ENCODE measurements at regions not wholly inside any gene's neighbourhood (a gene's known extent, or its start where the extent isn't known, plus 50 kb on each side); places are given as distances from the start of the nearest gene placed in this dataset.
A peak's percentile ranks its signal among the peaks of the same experiment; 100 is the strongest.

DNA sequence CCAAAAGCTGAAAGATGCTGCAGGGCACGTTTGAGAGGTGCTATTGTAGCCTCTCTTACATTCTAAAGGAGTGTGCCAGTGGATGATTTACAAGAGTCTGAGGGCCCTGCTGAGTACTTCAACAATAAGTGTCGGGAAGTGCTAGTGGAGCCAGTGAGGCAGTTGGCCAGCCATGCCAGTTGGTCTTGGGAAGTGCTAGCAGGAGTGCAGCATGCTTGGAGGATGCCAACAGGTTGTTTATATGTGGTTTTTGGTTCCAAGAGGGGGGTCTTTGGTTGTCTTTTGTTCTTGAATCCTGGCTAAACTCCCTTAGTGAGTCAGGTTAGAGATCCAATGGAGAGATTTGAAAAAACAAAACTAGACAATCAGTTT, 335.3 kb downstream of the PABPC4L start:
- no peak for FAIRE-seq

DNA sequence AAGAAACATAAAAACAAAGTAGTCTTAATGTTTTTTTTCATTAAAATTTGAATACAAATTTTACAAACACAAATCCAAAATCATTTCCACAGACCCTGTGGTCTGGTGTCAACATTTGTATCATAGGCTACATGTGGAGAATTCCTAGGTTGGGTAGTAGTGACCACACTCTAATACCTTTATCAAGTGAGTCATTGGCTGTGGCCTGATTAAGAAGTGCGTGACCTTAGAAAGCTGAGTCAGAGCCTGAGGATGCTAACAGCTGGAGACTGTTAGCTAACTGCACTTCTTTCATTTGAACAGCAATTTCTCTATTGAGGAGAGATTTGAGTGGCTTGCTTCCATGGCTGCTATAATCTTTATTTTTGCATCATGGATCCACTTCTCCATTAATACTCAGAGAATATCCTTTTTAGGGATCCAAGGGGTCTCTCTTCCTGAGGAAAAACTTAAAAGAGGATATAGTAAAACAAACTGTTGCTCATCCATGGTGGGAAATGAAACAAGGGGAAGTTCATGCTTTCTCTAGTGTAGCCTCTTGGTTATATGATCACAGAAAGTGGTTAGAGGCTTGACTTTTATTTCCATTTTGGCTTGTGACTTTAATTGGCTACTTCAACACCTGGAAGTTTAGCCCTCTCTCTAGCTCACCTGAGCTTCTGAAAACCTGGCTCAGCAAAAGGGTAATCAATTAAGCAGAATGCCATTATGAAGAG, 335.8 kb downstream of the PABPC4L start:
- FAIRE-seq = peak; percentile 89

DNA sequence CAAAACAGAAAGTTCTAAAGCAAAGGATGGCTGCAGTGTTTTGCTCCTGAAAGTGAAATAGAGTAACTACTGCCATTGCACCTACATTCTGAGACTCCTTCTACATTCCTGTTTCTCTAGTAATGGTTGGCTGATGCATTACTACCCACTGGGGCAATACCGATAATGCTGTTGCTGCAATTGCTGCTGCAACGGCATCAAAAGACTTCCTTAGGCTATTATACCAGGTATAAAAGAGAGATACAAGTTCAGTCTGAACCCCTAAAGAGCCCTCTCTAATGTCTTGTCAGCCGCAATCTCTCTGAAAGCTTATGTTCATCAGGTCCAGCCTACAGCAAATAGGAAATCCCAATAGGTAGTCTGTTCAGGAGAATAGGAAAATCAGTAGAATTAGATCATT, 338.4 kb downstream of the PABPC4L start:
- no peak for FAIRE-seq

DNA sequence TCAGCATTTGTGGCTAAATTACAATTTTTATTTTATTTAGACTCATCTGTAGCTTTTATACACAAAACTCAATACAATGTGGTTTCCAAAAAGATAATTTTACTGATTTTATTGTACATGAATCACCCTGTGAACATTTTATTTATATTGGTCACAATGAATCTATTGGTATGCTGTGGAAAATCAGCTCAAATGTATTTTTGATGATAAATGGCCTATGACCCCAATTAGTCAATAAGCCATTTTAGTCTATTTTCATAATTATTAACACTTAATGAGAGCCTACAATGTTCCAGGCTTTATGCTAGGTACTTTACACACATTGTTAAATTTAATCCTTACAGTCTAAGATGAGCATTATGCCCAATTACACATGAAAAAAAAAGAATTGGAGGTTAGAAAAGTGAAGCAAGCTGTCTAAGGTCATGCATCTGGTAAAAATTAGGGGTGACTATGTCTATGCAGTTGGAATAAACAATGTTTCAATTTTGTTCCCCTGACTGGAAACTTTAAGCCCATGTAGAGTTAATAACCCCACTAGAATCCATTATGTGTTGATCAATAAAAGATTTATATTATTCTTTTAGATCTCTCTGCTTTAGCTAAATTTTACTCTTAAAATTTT, 344.7 kb downstream of the PABPC4L start:
- no peak for FAIRE-seq

DNA sequence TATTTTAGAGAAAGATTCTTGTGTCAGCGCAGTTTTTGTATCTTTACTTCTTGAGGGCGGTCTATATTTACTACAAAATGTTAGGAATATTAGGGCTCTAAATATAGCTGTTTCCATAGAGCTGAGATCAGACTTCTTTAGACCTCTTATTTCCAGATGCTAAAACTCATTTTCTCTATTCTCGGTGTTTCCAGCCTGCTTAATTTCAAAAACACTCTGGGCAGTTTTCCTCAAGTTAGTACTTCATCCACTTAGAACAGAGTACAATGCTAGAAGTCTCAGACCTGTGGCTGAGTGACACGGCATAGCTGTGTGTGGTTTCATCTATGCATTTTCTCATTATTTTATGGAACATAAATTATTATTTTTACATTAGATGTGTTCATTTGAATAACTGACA, 346.6 kb downstream of the PABPC4L start:
- FAIRE-seq = no peak

DNA sequence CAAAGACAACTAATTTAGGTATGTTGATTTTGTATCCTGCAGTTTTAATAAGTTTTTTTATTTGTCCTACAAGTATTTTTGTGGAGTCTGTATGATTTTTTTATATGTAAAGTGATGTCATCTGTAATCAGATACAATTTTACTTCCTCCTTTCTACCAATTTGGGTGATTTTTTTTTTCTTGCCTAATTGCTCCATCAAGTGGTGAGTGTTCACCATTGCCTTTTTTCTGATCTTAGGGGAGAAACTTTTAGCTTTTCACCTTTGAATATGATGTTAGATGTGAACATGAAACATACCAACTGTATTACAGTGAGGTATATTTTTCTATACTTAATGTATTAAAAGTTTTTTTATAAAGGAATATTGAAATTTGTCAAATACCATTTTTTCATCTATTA, 362.3 kb downstream of the PABPC4L start:
- peak; percentile 33 for FAIRE-seq

DNA sequence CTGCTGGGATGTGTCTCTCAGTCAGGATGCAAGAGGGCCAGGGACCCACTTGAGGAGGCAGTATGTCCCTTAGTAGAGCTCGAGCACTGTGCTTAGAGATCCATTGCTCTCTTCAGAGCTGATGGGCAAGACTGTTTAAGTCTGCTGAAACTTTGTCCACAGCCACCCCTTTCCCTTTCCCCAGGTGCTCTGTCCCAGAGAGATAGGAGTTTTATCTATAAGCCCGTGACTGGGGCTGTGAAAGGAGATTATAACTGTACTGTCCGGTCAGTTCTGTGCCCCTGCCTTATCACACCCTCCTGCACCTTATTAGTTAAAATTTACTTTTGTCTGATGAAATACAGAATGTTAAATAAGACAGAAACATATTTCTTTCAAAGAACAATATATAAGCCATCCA, 378.4 kb downstream of the PABPC4L start:
- FAIRE-seq = no peak

DNA sequence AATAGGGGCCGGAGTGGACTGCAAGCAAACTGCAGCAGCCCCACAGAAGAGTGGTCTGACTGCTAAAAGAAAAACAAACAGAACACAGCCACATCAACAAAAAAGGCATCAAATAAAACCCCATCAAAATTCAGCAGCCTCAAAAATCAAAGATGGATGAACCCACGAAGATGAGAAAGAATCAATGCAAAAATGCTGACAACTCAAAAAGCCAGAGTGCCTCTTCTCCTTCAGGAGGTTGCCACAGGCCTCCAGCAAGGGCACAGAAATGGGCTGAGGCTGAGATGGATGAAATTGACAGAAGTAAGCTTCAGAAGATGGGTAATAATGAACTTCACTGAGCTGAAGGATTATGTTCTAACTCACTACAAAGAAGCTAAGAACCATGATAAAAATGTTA, 388.6 kb downstream of the PABPC4L start:
- no peak for FAIRE-seq

DNA sequence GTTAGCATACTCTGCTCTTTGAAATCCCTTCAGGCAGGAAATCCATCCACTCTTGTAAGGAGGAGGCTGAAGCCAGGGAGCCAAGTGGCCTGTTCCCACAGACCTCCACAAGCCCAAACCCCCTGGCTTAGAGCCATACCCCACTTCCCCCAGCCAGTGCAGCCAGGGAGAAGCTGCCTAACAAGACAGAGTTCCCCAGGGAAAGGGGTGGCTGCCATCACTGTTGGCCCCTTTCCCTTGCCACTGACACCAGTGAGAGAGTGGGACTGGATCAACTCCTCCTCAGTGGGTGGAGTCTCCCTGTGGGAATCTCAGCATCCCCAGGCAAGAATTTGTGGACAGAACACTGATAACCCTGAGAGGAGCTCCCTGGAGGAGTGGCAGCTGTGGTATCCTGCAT, 389.4 kb downstream of the PABPC4L start:
- no peak for FAIRE-seq

DNA sequence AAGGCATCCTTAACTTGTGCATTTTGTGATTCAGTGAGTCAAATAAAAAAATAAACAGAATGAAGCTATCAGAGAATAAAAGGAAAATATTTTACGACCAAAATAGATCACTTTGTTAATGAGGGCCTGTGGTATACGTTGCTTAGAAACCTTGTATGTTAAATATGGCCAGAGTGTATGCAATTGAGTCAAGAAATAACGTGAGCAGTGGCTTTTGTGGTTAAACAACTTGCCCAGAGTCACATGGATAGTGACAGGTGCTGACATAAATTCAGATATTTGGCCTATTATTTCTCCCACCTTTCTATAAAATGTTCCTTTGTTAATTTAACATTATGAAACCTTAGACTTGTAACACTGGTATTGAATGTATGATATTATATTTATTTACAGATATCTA, 393.4 kb downstream of the PABPC4L start:
- no peak for FAIRE-seq

DNA sequence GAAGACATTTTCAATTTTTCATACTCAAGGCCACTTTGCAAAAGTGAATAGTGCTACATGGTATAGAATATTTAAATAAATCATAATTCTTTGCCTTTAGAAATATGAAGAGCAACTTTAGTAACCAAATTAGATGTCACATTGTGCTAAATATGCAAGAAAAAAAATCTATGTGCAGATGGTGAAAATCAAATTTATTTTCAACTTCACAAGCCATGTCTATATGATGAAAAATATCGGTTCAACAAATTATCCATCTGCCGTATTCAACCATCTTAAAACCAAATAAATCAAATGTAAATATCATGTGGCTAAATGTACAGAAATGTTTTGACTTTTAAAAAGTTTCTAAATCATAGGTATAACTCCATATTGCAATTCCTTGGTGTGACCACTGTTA, 398.2 kb downstream of the PABPC4L start:
- FAIRE-seq = no peak

DNA sequence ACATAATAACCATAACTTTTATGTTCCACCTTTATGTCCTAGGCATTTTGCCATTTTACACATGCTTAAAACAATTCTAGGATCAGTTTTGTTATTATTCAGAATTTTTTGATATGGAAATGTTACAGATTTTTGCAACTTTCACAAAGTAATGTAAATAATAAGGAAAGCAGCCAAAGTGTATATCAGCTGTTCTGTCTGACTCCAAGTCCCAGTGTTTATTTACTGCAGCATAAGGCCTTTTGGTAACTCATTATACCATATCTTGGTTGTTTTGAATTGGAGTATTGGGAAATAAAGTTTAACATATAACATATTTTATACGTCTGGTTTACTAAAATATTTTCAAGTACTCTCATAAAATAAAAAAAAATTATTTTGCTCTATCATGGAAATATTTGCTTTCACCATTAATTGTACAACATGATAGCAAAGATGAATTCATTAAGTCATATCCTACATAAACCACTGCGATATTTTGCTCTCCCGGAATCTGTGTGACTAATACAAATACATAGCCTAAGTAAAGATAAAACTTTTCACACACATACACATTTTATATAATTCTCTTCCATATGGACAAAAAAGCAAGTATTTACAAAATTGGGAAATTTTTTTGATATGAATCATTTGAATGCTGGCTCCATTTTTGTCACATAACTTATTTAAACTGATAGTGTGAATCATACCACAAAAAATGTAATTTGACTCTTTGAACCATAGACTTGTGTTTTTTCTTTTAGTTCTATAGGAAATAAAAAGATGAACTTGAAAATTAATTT, 399.0 kb downstream of the PABPC4L start:
- no peak for FAIRE-seq

DNA sequence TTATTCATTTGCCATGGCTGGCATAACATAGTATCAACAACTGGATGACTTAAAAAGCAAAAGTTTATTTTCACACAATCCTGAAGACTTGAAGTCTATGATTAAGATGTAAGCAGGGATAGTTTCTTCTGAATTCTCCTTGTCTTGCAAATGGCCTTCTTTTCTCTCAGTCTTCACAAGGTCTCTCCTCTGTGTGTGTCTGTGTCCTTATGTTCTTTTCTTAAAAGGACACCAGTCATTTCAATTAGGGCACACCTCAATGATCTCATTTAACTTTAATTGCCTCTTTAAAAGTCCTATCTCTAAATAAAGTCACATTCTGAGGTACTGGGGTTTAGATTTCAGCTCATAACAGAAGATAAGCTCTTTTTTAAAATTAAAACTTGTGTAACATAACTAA, 399.7 kb downstream of the PABPC4L start:
- no peak for FAIRE-seq

DNA sequence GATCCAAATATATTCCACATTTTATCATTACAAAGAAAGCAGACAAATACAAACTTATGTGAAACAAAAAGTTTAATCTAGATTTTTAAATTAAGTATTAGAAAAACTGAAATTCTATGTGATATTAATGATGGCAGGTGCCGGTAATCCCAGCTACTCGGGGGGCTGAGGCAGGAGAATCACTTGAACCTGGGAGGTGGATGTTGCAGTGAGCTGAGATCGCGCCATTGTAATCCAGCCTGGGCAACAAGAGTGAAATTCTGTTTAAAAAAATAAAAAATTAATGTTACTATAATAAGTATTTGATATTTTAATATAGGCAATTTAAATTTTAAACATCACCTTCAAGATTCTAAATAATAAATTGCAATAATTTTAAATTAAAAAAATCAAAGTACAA, 400.6 kb downstream of the PABPC4L start:
- FAIRE-seq = no peak

DNA sequence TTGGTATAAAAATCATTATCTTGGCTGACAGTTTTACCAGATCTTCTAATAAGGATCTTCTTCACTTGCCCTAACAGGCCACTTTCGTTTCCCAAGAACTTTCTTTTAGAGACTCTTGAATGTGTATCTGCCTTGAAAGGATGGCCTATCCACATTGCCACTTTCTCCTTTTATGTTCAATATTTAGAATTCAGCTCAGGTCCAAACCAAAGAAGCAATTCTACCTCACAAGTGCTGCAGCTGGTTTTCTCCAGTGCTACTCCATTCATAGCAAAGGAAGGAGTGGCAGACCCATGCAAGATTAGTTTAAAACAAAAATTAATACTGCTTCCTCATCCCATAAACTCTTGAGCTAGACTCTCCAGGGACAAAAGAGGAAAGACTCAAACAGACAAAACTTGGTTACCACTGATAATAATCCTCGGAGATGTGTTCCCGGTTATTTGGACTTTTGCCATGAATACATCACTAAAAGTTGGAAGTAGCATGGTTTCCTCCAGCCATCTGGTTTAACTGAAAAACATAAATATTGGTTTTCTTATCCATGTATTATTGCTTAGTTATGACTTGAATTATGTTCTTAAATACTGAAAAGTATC, 401.8 kb downstream of the PABPC4L start:
- FAIRE-seq = no peak

DNA sequence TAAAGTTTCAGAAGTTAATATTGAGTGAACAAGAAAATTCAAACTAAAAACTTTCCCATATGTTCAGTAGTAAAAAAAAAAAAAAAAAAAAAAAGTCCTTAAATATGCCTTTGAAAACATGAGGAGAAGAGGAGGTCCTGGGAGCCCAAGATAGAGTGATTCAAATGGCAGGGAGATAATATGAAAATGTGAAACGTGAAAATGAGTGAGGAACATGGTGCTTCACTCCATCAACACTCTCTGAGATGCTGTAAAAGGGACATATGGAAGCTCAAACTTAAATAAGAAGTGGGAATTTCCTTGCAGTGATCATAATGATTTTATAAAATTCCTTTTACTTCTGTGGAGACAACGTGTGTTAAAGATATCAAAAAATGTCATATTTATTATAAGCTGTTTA, 423.9 kb downstream of the PABPC4L start:
- no peak for FAIRE-seq

DNA sequence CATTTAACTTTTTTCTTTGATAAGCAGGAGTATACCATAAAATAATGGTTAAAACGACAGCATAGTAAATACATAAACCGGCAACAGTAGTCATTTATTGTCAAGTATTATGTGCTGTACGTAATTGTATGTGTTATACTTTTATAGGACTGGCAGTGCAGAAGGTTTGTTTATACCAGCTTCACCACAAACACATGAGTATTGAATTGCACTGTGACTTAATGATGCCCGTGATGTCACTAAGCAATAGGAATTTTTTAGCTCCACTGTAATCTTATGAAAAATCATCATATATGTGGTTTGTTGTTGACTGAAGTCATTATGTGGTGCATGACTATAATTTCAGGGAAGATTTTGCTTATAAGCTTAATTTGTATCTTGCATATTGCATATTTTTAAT, 424.6 kb downstream of the PABPC4L start:
- no peak for FAIRE-seq

DNA sequence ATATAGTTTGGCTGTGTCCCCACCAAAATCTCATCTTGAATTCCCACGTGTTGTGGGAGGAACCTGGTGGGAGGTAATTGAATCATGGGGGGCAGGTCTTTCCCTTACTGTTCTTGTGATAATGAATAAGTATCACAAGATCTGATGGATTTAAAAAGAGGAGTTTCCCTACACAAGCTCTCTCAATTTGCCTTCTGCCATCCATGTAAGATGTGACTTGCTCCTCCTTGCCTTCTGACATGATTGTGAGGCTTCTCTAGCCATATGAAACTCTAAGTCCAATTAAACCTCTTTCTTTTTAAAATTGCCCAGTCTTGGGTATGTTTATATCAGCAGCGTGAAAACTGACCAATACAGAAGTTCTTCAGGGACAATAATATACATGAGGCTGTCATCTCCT, 425.1 kb downstream of the PABPC4L start:
- no peak for FAIRE-seq

DNA sequence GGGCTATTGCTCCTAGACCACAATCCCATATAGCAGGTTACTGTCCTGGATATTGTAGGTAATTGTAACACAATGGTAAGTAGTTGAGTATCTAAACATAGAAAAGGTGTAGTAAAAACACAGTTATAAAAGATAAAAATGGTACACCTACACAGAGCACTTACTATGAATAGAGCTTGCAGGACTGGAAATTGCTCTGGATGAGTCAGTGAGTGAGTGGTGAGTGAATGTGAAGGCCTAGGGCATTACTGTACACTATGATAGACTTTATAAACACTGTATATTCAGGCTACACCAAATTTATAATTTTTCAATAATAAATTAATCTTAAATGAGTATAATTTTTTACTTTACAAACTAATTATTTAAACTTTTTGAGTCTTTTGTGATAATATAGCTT, 425.7 kb downstream of the PABPC4L start:
- FAIRE-seq = no peak

DNA sequence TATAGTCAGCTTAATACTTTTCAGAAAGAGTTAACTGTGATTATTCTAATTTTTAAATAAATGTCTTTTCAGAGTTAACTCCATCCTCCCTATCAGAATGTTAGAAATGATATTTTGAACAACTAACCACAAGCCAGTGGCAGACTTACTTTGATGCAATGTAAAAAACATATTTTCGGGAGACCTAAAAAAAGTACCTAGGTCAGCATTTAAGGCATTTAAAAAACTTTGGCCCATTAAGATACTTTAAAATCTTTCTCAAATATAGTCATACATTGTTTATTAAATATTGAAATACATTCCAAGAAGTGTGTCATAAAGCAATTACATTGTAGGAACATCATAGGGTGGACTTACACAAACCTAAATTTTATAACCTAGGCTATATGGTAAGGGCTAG, 426.1 kb downstream of the PABPC4L start:
- no peak for FAIRE-seq

DNA sequence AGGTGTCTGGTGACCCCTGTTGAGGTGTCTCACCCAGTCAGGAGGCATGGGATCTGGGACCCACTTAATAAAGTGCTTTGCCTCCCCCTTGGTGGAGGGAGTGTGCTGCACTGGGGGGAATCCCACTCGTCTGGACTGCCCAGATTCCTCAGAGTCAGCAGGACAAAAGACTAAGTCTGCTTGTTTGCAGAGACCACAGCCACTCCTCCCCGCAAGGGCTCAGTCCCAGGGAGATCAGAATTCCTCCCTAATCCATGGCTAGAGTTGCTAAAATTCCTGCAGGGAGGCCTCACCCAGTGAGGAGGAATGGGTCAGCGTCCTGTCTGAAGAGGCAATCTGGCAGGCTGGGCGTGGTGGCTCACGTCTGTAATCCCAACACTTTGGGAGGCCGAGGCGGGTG, 442.2 kb downstream of the PABPC4L start:
- no peak for FAIRE-seq

DNA sequence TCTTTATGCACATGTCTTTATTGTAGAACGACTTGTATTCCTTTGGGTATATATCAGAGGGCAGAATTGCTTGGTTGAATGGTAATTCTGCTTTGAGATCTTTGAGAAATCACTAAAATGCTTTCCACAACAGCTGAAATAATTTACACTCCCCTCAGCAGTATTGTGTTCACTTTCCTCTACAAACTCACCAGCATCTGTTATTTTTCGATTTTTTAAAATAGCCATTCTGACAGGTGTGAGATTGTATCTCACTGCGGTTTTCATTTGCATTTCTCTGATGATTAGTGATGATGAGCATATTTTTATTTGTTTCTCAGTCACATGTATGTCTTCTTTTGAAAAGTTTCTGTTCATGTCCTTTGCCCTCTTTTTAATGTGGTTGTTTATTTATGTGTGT, 459.8 kb downstream of the PABPC4L start:
- no peak for FAIRE-seq

DNA sequence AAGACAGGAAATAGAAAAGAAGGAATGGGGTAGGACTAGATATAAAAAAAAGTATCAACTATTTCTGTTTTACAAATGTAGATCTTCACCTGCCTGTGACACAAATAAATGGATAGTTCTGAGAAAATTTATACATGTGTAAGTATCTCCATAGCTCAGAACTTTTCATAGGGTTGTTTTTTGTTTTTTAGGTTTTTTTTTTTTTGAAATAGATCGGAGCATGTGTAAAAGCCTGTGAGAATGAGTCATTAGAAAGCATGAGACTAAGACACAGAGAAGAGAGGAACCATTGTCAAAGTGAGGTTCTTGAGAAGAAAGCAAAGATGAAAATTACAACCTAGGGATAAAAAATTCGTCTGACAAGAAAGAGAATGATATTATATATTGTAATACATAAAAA, 481.6 kb downstream of the PABPC4L start:
- no peak for FAIRE-seq

DNA sequence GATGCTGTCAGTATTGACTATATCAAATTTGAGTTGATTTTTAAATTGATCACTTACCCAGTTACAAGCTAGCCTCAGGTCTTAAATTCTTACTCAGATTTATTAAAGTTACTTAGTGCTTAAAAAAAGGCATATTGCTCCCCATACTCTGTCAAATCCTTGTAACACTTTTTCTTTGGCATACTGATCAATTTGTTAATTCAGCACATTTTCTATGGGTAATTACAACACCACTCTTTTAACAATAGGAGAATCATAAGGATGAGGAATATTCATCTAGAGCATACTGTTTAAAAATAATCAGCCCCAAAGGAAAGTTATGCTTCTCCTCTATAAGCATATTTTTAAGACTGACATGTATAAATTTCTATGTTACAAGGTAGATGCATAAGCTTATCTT, 482.5 kb downstream of the PABPC4L start:
- FAIRE-seq = no peak
